Fibroblast of mammary gland (primary cell): ENCODE measurements at regions not wholly inside any gene's neighbourhood (a gene's known extent, or its start where the extent isn't known, plus 50 kb on each side); places are given as distances from the start of the nearest gene placed in this dataset.
"Not testable (repeated sequence)": the region's sequence is repeated elsewhere in the genome, so short reads cannot be mapped to it uniquely, and the experiment has no call there.

ENCODE experiments used
- DNase-seq: peaks from one replicate; pipeline ENCODE4 v3.0.0-alpha.2; 2010; ENCODE audit warnings: low read depth
- H3K4me3 ChIP-seq: 2 replicates; pipeline ENCODE4 v1.5.1; 2011; ENCODE audit warnings: low read depth, mild to moderate bottlenecking, low read length, moderate library complexity; ENCODE audit not compliant: control insufficient read depth
- TF ChIP-seq, protein P1 (sequence below): conservative IDR thresholded peaks from 2 replicates; pipeline ENCODE4 v1.5.1; 2011; ENCODE audit warnings: low read depth, low read length, inconsistent platforms; ENCODE audit not compliant: control insufficient read depth, insufficient read depth

DNA sequence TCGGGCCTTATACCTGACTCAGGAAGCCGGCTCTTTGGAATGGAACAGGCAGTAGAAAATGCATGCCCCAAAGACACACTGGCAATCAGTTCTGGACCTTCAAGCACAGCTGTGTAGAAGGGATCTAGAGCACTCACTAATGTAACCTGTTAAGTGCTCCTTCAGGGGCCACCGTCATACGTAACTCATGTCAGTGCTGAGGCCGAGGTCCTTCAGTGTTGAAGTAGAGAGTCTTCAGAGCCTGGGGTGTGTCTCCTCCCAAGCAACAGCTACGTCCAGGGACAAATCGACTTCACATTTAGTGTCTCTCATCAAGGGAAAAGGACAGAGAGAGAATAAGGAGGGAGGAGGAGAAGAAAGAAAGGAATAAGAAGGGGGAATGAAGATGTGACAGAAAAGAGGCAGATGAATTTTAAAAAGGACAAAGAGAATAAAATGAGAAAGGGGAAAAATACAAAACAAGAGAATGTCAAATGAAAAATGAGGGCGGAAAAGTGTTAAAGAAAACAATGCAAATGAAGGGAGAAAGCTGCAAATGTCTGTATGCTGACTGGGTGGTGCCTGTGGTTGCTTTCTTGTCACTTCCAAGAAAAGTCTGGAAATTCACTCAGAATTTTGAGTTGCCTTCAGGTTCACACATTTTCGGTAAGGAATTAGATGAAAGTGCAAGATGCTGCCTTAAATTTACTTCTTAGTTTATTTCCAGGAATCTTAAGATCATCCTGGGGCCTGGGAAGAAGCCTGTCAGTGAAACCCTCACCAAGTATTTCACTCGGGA is 989.4 kb downstream of the GRID1 start:
- TF ChIP-seq, protein P1, sequence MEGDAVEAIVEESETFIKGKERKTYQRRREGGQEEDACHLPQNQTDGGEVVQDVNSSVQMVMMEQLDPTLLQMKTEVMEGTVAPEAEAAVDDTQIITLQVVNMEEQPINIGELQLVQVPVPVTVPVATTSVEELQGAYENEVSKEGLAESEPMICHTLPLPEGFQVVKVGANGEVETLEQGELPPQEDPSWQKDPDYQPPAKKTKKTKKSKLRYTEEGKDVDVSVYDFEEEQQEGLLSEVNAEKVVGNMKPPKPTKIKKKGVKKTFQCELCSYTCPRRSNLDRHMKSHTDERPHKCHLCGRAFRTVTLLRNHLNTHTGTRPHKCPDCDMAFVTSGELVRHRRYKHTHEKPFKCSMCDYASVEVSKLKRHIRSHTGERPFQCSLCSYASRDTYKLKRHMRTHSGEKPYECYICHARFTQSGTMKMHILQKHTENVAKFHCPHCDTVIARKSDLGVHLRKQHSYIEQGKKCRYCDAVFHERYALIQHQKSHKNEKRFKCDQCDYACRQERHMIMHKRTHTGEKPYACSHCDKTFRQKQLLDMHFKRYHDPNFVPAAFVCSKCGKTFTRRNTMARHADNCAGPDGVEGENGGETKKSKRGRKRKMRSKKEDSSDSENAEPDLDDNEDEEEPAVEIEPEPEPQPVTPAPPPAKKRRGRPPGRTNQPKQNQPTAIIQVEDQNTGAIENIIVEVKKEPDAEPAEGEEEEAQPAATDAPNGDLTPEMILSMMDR: no peak
- no peak overlapping the region for H3K4me3 ChIP-seq
- no peak for DNase-seq

DNA sequence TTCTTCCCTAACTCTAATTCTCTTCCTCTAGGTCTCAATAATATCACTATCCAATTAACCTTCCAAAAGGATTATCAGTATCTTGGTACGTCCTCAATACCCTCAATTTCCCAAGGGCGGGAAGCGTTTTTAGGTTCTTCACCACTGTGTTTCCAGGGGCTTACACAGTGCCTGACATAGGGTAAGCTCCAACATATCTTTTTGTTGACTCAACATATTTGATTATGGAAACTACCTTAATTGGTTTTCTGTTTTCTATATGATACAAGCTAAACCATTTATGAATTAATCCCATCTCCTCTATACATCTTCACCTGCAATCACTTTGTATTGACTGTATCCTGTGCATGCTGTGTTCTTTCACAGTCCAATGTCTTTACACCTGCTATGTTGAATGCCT is 987.3 kb downstream of the GRID1 start:
- DNase-seq: no peak
- TF ChIP-seq, protein P1: no peak
- H3K4me3 ChIP-seq: no peak overlapping the region

DNA sequence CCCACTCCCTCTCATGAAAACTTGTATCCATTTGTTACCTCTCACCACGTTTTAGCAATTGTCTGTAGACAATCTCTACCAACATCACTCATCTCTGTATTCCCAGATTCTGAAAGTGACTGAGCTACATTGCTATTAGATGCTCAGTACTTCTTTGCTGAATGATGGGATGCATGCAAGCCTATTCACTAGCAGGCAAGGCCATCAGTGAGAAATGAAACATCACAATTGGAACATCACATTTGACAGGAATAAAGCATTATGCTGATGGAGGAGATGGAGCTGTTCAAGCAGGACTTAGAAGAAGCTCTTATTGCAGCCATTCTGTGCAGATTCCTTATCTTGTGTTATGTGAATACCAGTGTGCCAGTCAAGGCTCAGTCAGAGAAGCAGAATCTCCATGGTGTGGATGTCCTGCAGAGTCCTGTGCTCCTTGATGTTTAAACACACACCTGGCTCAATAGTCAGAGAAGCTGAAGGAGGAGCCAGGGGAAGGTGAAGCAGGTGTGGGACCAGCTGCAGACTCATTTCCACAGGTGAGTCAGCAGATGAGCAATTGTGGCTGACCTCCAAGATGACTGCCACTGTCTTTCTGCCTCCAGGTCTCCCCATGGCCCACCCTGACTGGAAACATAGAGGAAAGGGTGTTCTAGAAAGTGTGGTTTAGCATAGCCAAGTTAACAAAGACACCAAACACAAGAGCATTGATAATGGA is 965.5 kb downstream of the GRID1 start:
- TF ChIP-seq, protein P1: no peak
- no peak overlapping the region for H3K4me3 ChIP-seq
- DNase-seq: no peak

DNA sequence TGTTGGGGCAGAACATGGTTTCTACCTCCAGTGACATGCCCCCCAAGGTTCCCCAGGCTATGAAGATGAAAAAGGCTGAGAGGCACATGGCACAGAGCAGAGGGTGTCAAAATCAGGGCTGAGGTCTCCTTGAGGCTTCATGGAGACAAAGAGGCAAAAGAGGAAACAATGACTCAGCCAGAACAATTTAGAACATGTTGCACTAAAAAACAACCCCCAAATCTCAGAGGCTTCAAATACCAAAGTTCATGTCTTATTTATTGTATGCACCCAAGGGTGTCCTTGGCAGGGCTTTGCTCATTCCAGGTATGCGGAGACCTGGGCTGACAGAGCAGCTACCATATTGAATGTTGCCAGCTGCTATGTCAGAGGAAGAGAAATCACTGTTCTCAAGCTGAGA is 964.1 kb downstream of the GRID1 start:
- TF ChIP-seq, protein P1: no peak

DNA sequence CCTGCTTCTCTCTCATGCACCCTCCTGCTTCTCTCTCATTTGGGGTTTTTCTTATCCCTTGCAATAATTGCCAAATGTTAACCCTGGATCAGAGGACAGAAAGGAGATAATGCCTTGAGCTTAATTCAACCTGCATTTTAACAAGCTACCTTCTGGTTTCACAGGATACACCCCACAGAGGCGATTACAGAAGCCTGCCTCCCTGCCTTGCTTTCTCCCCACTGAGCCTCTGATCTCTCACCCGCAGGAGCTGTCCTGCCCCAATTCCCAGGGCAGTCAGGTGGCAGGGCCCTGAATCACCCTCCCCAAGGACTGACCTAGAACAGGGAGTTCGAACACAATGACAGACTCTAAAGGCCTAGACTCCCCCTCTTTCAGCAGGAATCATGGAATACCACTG is 959.5 kb downstream of the GRID1 start:
- H3K4me3 ChIP-seq: no peak overlapping the region
- no peak for DNase-seq
- TF ChIP-seq, protein P1: no peak

More for the DNA sequence above, 964.1 kb downstream of the GRID1 start:
- no peak for DNase-seq
- no peak overlapping the region for H3K4me3 ChIP-seq

DNA sequence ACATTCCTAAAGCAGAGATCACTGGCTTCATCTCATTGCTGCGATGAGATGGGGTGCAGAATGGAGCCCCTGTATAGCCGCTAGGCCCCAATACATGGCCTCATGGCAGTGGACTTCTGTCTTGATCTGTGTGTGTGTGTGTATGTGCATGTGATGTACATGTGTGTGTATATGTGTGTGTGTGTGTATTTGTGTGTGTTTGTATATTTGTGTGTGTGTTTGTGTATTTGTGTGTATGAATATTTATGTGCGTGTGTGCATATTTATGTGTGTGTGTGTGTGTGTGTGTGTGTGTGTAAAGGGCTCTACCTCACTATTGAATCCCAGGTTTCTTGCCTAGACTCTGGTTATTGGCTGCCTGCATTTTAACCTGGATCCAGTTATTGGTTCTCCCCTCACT is 958.2 kb downstream of the GRID1 start:
- TF ChIP-seq, protein P1: no peak
- no peak for DNase-seq
- no peak overlapping the region for H3K4me3 ChIP-seq

DNA sequence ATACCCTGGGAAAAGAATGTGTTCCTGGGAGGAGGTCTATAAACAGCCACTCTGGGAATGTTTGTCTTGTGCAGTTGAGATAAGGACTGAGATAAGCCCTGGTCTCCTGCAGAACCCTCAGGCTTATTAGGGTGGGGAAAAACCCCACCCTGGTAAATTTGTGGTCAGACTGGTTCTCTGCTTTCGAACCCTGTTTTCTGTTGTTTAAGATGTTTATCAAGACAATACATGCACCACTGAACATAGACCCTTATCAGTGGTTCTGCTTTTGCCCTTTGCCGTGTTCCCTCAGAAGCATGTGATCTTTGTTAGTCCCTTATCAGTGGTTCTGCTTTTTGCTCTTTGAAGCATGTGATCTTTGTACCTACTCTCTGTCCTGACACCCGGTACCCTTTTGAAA is 956.0 kb downstream of the GRID1 start:
- not testable (repeated sequence) for H3K4me3 ChIP-seq, DNase-seq
